ENCODE measurements at regions not wholly inside any gene's neighbourhood (a gene's known extent, or its start where the extent isn't known, plus 50 kb on each side); places are given as distances from the start of the nearest gene placed in this dataset.
"Not testable (repeated sequence)": the region's sequence is repeated elsewhere in the genome, so short reads cannot be mapped to it uniquely, and the experiment has no call there.

GRCh38 chr11:127804747-127805400 lies 782.5 kb downstream of the ETS1 start:
- no peak for DNase-seq

GRCh38 chr11:127803755-127804154 lies 783.6 kb downstream of the ETS1 start:
- DNase-seq, result no peak

GRCh38 chr11:127800989-127801688 lies 786.2 kb downstream of the ETS1 start:
- DNase-seq, result no peak

DNA sequence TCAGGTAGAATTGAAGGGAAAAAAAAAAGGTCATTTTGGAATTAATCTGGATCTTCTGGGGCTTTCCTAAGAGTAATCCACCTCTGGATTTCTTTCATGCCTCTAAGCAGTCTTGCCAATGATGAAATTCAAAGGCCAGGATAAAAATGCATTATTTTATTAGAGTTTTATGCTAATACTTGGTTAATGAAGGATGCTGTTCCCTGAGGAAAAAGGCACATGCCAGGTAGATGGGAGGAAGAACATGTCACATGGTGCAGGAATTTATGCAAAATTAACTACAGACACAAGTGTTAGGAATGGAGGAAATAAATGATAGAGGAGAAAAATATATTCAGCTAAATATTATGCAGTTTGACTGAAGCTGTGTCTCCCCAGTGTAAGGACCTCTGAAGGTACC lies 792.0 kb downstream of the ETS1 start:
- DNase-seq, result no peak

DNA sequence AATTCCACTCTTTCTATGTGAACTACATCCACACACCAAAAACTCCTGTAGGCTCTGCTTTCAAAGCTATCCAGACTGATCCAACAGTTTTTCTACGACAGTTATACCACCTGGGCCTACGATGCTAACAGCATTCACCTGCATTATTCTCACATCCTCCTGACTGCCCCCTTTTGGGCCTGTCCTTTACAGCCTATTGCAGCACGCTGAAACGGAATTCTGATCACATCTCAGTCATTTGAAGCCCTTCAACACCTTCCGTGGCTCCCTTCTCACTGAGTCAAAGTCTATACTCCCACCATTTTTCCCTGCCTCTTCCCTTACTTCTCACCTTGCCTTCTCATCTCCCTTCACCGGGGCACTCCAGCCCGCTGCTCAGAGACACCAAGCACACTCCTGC lies 791.3 kb upstream of the KIRREL3 start:
- no peak for DNase-seq

- no peak for DNase-seq
Observed at GRCh38 chr11:127790592-127790991, 790.0 kb upstream of the KIRREL3 start.

GRCh38 chr11:127789927-127790326 lies 789.4 kb upstream of the KIRREL3 start:
- no peak for DNase-seq

DNA sequence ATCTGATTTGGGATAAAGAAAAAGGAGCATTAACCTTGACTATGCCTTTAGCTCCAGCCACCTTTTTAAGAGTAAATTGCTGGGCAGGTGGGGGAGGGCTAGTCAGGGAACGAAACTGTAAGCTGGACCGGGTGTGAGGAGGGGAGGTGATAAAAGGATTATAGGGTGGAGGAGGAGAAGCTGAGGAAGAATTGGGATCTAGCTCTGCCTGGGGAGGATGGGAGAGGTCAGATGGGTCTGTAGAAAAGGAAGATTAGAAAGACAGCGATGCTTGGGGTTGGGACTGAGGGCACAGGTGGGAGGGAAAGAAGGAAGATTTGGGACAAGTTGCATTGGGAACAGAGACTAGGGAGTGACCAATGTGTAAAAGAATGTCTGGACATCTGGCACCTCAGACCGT lies 772.4 kb upstream of the KIRREL3 start:
- DNase-seq, result not testable (repeated sequence)

DNA sequence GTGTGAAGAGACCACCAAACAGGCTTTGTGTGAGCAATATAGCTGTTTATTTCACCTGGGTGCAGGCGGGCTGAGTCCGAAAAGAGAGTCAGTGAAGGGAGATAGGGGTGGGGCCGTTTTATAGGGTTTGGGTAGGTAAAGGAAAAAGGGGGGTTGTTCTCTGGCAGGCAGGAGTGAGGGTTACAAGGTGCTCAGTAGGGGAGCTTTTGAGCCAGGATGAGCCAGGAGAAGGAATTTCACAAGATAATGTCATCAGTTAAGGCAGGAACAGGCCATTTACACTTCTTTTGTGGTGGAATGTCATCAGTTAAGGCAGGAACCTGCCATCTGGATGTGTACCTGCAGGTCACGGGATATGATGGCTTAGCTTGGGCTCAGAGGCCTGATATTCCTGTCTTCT lies 768.4 kb upstream of the KIRREL3 start:
- not testable (repeated sequence) for DNase-seq

- DNase-seq, result no peak
Observed at GRCh38 chr11:127766734-127767133, 766.2 kb upstream of the KIRREL3 start.

DNA sequence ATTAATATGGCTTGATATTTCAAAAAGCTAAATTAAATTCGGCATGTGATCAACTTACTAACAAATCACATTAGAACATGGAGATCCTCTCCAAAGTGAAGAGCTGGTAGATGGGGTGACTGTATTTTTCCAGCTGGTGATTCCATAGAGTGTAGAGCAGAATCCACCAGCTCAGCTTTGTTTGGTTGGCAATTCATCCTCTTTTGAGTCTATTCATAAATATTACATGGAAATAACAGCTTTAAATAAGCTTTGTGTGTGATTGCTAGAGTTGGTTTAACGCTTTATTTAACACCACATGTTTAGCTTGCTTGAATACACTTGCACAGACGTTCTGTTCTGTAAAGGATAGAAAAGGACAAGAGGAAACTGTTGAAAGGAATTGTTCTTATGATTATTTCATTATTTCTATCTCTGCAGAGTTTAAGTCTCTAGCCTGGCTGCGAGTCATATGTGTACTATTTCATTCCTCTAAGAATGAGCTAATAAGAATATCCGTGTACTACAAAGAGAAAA lies 738.3 kb upstream of the KIRREL3 start:
- DNase-seq, result no peak

DNA sequence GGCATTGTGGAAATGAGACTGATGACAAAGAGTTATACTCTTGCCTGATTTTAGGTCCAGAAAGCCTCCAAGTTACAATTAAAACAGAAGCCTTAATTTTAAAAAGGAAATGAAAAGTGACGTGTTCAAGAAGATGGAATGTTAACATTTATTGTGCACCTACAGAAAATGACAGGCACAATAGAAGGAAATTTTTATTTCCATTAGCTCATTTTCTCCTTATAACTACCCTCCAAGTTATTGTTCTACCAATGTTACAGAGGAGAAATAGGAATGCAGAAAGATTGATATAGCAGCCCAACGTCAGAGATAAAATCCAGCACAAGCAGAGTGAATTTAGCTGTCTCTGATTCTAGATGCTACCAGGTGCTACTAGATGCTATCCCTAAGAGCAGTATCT lies 736.9 kb upstream of the KIRREL3 start:
- no peak for DNase-seq

DNA sequence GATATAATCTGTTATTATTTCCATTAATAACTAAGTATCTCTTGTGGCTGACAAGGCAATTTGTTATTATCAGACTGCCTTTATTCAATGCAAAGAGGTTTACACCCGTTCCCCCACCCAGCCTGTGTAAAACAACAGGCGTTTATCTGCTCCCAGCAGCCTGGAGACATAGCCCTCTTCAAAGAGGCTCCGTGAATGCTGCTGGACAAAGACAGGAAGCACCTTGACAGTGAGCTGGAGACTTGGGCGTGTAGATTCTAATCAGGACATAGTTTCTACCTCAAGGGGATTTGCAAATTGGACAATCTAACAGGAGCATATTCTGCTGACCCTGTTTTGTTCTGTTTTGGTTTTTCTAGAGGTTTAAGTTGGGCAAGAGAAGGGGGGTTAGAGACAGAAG lies 733.0 kb upstream of the KIRREL3 start:
- DNase-seq, result no peak

DNA sequence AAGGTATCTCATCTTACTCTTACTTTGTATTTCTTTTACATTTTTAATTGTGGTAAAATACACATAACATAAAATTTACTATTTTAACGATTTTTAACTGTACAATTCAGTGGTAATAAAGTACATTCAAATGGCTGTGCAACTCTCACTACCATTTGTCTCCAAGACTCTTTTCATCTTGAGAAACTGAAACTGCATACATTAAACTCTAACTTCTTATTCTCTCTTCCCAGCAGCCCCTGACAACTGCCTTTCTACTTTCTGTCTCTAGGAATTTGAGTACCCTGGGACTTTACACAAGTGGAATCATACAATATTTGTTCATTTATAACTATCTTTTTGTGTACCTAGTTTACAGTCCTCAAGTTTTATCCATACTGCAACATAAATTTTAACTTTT lies 725.8 kb upstream of the KIRREL3 start:
- no peak for DNase-seq

DNA sequence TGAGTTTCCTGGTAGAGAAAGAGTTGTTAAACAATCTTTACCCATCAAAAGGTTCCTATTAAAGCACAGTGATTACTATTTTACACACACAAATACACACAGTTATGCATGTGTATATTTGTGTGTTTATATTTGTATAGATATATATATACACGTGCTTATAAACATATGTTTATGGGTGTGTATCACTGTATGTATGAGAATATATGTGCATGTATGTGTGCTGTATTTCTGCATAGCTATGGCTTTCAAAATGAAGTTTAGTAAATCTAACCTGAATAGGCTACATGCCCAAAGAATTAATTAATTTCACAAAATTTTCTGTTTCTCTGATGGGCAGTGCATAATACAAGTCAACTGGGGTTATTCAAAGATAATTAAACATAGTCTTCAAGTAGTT lies 723.1 kb upstream of the KIRREL3 start:
- DNase-seq, result no peak

- no peak for DNase-seq
Observed at GRCh38 chr11:127713226-127713625, 712.7 kb upstream of the KIRREL3 start.

- no peak for DNase-seq
Observed at GRCh38 chr11:127711748-127712147, 711.2 kb upstream of the KIRREL3 start.

- no peak for DNase-seq
Observed at GRCh38 chr11:127710831-127711230, 710.3 kb upstream of the KIRREL3 start.

DNA sequence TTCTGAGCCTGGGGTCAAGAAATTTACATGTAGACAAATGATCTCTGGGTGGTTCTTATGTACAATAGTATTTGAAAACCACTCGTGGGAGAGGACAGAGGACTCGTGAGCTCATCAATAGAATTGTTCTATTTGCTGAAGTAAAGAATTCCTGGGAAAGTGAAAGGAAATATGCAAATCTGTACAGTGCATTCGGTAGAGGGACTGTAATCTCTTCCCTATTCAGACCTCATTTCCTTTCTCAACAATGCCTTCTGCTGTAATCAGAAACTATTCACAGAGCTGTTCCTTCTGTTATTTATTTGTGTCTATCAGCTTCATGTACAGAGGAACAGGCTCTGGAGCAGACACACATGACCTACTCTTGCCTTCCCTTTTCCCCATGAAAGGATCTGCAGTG lies 709.4 kb upstream of the KIRREL3 start:
- DNase-seq, result no peak

DNA sequence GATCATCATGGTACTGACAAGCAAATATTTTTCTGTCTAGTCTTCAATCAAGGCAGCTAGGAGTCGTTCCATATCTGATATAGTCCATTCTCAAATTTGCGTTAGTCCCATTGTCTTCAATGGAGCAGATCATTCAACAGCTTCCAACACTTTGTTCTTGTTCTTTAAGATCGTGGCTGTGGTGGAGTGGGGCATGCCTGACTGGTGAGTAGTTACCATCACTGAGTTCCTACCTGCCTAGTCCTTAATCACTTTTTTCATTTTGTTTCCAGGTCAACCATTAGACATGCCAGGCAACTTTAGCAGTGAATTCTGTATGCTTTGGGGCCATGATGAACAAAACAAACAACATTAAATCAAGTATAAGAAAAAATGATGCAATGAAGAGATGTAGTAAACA lies 693.1 kb upstream of the KIRREL3 start:
- no peak for DNase-seq

GRCh38 chr11:127683321-127683720 lies 682.8 kb upstream of the KIRREL3 start:
- DNase-seq, result no peak

DNA sequence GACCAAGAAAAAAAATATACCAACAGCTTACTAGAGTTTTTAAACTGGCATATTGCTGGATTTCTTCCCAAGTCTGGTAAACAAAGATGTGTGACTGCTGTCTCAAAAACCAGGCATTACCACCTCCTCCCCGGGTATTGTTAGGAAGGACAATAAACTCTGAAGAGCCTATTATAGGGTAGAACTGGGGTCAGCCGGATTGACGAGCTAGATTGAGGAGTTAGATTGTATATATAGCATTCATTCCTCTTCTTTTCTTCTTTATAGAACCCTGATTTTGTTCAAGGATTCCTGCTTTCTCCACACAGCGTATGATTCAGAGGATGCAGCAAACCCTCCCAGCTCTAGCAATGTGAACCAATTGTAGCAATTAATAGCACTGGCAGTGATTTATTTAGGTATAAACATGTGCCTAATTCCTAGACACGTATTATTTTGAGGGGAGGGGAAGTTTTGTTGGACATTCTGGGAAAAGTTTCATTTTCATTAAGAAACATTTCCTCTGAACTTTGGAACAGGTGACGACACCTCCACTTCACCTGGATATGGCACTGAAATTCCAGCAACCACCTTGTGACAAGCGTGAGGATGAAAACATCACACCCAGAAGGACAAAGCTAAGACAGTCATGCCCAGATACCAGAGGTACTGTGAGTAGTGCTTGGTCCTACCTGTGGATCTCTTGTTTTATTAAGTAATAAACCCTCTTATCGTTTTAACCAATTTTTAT lies 679.4 kb upstream of the KIRREL3 start:
- no peak for DNase-seq

- DNase-seq, result no peak
Observed at GRCh38 chr11:127678631-127679030, 678.1 kb upstream of the KIRREL3 start.

Measured in kidney glomerular epithelial cell (primary cell).